ENCODE measurements at regions not wholly inside any gene's neighbourhood (a gene's known extent, or its start where the extent isn't known, plus 50 kb on each side); places are given as distances from the start of the nearest gene placed in this dataset.
A peak's percentile ranks its signal among the peaks of the same experiment; 100 is the strongest.

DNA sequence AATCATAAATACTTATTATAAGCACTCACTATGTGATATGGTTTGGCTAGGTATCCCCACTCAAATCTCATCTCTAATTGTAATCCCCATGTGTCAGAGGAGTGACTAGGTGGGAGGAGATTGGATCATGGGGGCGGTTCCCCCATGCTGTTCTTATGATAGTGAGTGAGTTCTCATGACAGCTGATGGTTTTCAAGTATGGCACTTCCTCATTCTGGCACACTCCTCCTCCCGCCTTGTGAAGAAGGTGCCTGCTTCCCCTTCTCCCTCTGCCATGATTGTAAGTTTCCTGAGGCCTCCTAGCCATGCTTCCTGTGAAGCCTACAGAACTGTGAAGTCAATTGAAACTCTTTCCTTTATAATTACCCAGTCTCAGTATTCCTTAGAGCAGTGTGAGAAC is 53.3 kb upstream of the CHMP2B start:
- in situ Hi-C loops (cut with MboI) (no loop called here), intact Hi-C loops (cut with micrococcal nuclease) (no loop called here)
- H3K27me3 ChIP-seq (ENCODE audit: control insufficient read depth in 2 of 2, insufficient read depth in 2 of 2, low read length in 2 of 2): no peaks in the 10 kb centered on the region
- H3K4me2 ChIP-seq (ENCODE audit: insufficient read depth, low read length): no peak overlapping the region
- no peak overlapping the region for H3K9ac ChIP-seq (ENCODE audit: insufficient read depth in 1 of 2, low read depth in 2 of 2, low read length in 2 of 2)
- H3K4me1 ChIP-seq (replicated peaks in 1 of 2; ENCODE audit: control insufficient read depth in 2 of 2, insufficient read depth in 2 of 2, low read length in 2 of 2): no peaks in the 10 kb centered on the region
- no peaks in the 10 kb centered on the region for H4K20me1 ChIP-seq (replicated peaks; ENCODE audit: control insufficient read depth, insufficient read depth, low read length)
- ChIA-PET POLR2A (no interaction called here), CTCF (ENCODE audit: low intra/inter-chr PET ratio) (no interaction called here)
- H3K27ac ChIP-seq (ENCODE audit: extremely low read depth, low read depth, low read length): no peak overlapping the region
- 0% methylated on average over 2 of the region's 2 CpGs for WGBS (ENCODE audit: insufficient coverage, low coverage, missing lambda C conversion rate)
- no peak overlapping the region for H3K4me3 ChIP-seq
- TF ChIP-seq SRSF1 (IDR thresholded peaks at IDR 0.05; ENCODE audit: low read depth, low read length) (no peak), SPI1 (IDR thresholded peaks at IDR 0.05; ENCODE audit: borderline replicate concordance, low read depth, low read length) (peak; percentile 80), LCOR (CRISPR knock-in tag; IDR thresholded peaks at IDR 0.05) (no peak), PYGO2 (tag; IDR thresholded peaks at IDR 0.05) (no peak), DACH1 (IDR thresholded peaks at IDR 0.05; ENCODE audit: partially characterized antibody) (no peak), ELF1 (tag; IDR thresholded peaks at IDR 0.05) (no peak), STAG1 (CRISPR knock-in tag; IDR thresholded peaks at IDR 0.05; ENCODE audit: borderline replicate concordance) (no peak)
- no TSS peak for BruUV-seq (replicated peaks)
- H3K9me1 ChIP-seq (ENCODE audit: control insufficient read depth, insufficient read depth, low read length): no peaks in the 10 kb centered on the region
- ATAC-seq (no peak), DNase-seq (ENCODE audit: extremely low read depth in 1 of 4, low spot score in 3 of 4) (peak in 1 of 4 experiments; percentile 1), FAIRE-seq (no peak)
- no peaks in the 10 kb centered on the region for H3K9me3 ChIP-seq (replicated peaks; ENCODE audit: control insufficient read depth, insufficient read depth, low read depth, low read length)
- no peaks in the 10 kb centered on the region for H3K36me3 ChIP-seq (ENCODE audit: control insufficient read depth, insufficient read depth, low read length)
- no peak overlapping the region for H2AFZ ChIP-seq (ENCODE audit: low read depth, low read length)
- H3K79me2 ChIP-seq (ENCODE audit: control insufficient read depth, insufficient read depth, low read length): no peaks in the 10 kb centered on the region

DNA sequence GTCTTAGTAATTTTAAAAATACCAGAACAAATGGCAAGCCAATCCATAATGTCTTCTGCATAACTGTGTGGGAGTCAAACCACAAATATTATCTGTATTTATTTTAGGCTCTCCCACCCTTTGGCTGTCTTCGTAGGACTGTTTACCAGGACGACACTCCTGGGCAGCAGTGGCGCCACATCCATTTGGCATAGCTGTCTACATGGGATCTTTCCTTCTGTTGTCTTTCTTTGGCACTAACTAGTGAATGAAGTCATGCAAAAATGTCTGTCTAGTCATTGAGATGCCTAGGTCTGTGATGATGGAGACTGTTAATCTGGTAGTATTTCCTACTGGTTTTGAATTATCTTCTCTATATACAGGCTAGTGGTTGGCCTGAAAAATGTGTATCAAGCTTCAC is 54.0 kb upstream of the CHMP2B start:
- H3K27me3 ChIP-seq (ENCODE audit: control insufficient read depth in 2 of 2, insufficient read depth in 2 of 2, low read length in 2 of 2): no peaks in the 10 kb centered on the region
- DNase-seq (ENCODE audit: extremely low read depth in 1 of 4, low spot score in 3 of 4) (no peak), FAIRE-seq (no peak), ATAC-seq (no peak)
- H3K4me1 ChIP-seq (replicated peaks in 1 of 2; ENCODE audit: control insufficient read depth in 2 of 2, insufficient read depth in 2 of 2, low read length in 2 of 2): no peaks in the 10 kb centered on the region
- H2AFZ ChIP-seq (ENCODE audit: low read depth, low read length): no peak overlapping the region
- CTCF ChIA-PET (ENCODE audit: low intra/inter-chr PET ratio): no interaction called here
- H3K9me1 ChIP-seq (ENCODE audit: control insufficient read depth, insufficient read depth, low read length): no peaks in the 10 kb centered on the region
- no TSS peak for BruUV-seq (replicated peaks)
- WGBS (ENCODE audit: insufficient coverage, low coverage, missing lambda C conversion rate): 3% methylated on average over 3 of the region's 3 CpGs
- POLR2A ChIA-PET: no interaction called here
- H3K4me2 ChIP-seq (ENCODE audit: insufficient read depth, low read length): no peak overlapping the region
- no peak overlapping the region for H3K9ac ChIP-seq (ENCODE audit: insufficient read depth in 1 of 2, low read depth in 2 of 2, low read length in 2 of 2)
- H3K79me2 ChIP-seq (ENCODE audit: control insufficient read depth, insufficient read depth, low read length): no peaks in the 10 kb centered on the region
- intact Hi-C loops (cut with micrococcal nuclease) (no loop called here), in situ Hi-C loops (cut with MboI) (no loop called here)
- no peaks in the 10 kb centered on the region for H3K9me3 ChIP-seq (replicated peaks; ENCODE audit: control insufficient read depth, insufficient read depth, low read depth, low read length)
- no peaks in the 10 kb centered on the region for H4K20me1 ChIP-seq (replicated peaks; ENCODE audit: control insufficient read depth, insufficient read depth, low read length)
- H3K4me3 ChIP-seq: no peak overlapping the region
- no peak for TF ChIP-seq ERF (CRISPR knock-in tag; IDR thresholded peaks at IDR 0.05)
- no peak for TF ChIP-seq TAF1 (IDR thresholded peaks at IDR 0.05; ENCODE audit: control insufficient read depth, extremely low read depth, insufficient read depth, low read length, severe bottlenecking)
- no peak for TF ChIP-seq ZBTB7A (IDR thresholded peaks at IDR 0.05; ENCODE audit: borderline replicate concordance, control insufficient read depth, low read depth, low read length)
- no peak for TF ChIP-seq SREBF1 (IDR thresholded peaks at IDR 0.05; ENCODE audit: borderline replicate concordance, low read depth, low read length)
- no peak for TF ChIP-seq BHLHE40 (IDR thresholded peaks at IDR 0.05; ENCODE audit: low read length)
- TF ChIP-seq RUNX1 (IDR thresholded peaks at IDR 0.05; ENCODE audit: low read depth): no peak
- TF ChIP-seq MCM5 (IDR thresholded peaks at IDR 0.05; ENCODE audit: low read depth): no peak
- no peak for TF ChIP-seq HNRNPH1 (optimal IDR thresholded peaks at IDR 0.05; ENCODE audit: low read depth, low read length)
- no peak for TF ChIP-seq MEF2D (tag; conservative IDR thresholded peaks at IDR 0.05; ENCODE audit: low read depth)
- TF ChIP-seq ELF4 (CRISPR knock-in tag; IDR thresholded peaks at IDR 0.05): no peak
- no peak for TF ChIP-seq ZBED1 (IDR thresholded peaks at IDR 0.05)
- no peak overlapping the region for H3K27ac ChIP-seq (ENCODE audit: extremely low read depth, low read depth, low read length)
- H3K36me3 ChIP-seq (ENCODE audit: control insufficient read depth, insufficient read depth, low read length): no peaks in the 10 kb centered on the region

Data from K562 (cell line).